HEK293T (cell line): ENCODE measurements at regions not wholly inside any gene's neighbourhood (a gene's known extent, or its start where the extent isn't known, plus 50 kb on each side); places are given as distances from the start of the nearest gene placed in this dataset.

Experiments used
- CTCF ChIA-PET: fragments of 350-600 bp; formaldehyde crosslinking; extraction: SDS; loops from one replicate; lab custom pipeline; 2021; ENCODE audit warnings: antibody characterized with exemption, inconsistent platforms; lab: Yijun Ruan, JAX
- POLR2A ChIA-PET: fragments of 350-600 bp; formaldehyde crosslinking; extraction: SDS; loops from one replicate; lab custom pipeline; 2020; ENCODE audit warnings: antibody characterized with exemption, inconsistent platforms; lab: Yijun Ruan, JAX
- DNase-seq: peaks from one replicate; pipeline ENCODE4 v3.0.0; 2012; ENCODE audit warnings: mixed read lengths; ENCODE audit errors: extremely low spot score
- ARNT ChIP-seq: fragments of 450-650 bp; IDR thresholded peaks from 2 replicates; pipeline ENCODE4 v1.6.1; 2017; ENCODE audit warnings: mild to moderate bottlenecking
- BHLHE40 ChIP-seq: fragments of 450-650 bp; IDR thresholded peaks from 2 replicates; pipeline ENCODE4 v1.6.1; 2016; ENCODE audit warnings: mild to moderate bottlenecking, moderate library complexity, borderline replicate concordance
- CTBP1 ChIP-seq: fragments of 450-650 bp; IDR thresholded peaks from 2 replicates; pipeline ENCODE4 v1.6.1; 2016; ENCODE audit warnings: borderline replicate concordance
- ELF4 ChIP-seq: fragments of 450-650 bp; IDR thresholded peaks from 2 replicates; pipeline ENCODE4 v1.6.1; 2017; ENCODE audit warnings: antibody characterized with exemption
- FOXA1 ChIP-seq: fragments of 450-650 bp; IDR thresholded peaks from 2 replicates; pipeline ENCODE4 v1.6.1; 2016; ENCODE audit warnings: mild to moderate bottlenecking
- FOXK2 ChIP-seq: fragments of 450-650 bp; IDR thresholded peaks from 2 replicates; pipeline ENCODE4 v1.6.1; 2016; ENCODE audit warnings: mild to moderate bottlenecking
- FOXM1 ChIP-seq: fragments of 450-650 bp; IDR thresholded peaks from 2 replicates; pipeline ENCODE4 v1.6.1; 2017; ENCODE audit warnings: mild to moderate bottlenecking, borderline replicate concordance
- HDGF ChIP-seq: fragments of 450-650 bp; IDR thresholded peaks from 2 replicates; pipeline ENCODE4 v1.6.1; 2017; ENCODE audit warnings: antibody characterized with exemption, borderline replicate concordance
- L3MBTL2 ChIP-seq: fragments of 450-650 bp; conservative IDR thresholded peaks from 2 replicates; pipeline ENCODE4 v1.6.1; 2016; ENCODE audit warnings: mild to moderate bottlenecking
- LEF1 ChIP-seq: fragments of 450-650 bp; IDR thresholded peaks from 2 replicates; pipeline ENCODE4 v1.6.1; 2017; ENCODE audit warnings: mild to moderate bottlenecking, borderline replicate concordance
- NFRKB ChIP-seq: fragments of 450-650 bp; IDR thresholded peaks from 2 replicates; pipeline ENCODE4 v1.6.1; 2016; ENCODE audit warnings: mild to moderate bottlenecking, moderate library complexity
- PKNOX1 ChIP-seq: fragments of 450-650 bp; IDR thresholded peaks from 2 replicates; pipeline ENCODE4 v1.6.1; 2016
- SP1 ChIP-seq: fragments of 450-650 bp; IDR thresholded peaks from 2 replicates; pipeline ENCODE4 v1.6.1; 2017
- SUZ12 ChIP-seq: fragments of 450-650 bp; IDR thresholded peaks from 2 replicates; pipeline ENCODE4 v1.6.1; 2016; ENCODE audit warnings: mild to moderate bottlenecking
- TARDBP ChIP-seq: fragments of 450-650 bp; IDR thresholded peaks from 2 replicates; pipeline ENCODE4 v1.6.1; 2016
- ZNF384 ChIP-seq: fragments of 450-650 bp; IDR thresholded peaks from 2 replicates; pipeline ENCODE4 v1.6.1; 2016

- TF ChIP-seq FOXM1: no peak
- no peak for TF ChIP-seq ZNF384
- no peak for TF ChIP-seq CTBP1
- TF ChIP-seq BHLHE40: no peak
- no peak for TF ChIP-seq TARDBP
- no peak for TF ChIP-seq SUZ12
- TF ChIP-seq PKNOX1: no peak
- TF ChIP-seq FOXK2: no peak
- TF ChIP-seq NFRKB: no peak
- TF ChIP-seq HDGF: no peak
- no peak for TF ChIP-seq SP1
- TF ChIP-seq L3MBTL2: no peak
- no peak for TF ChIP-seq FOXA1
- no peak for TF ChIP-seq ARNT
- no peak for TF ChIP-seq LEF1
- POLR2A ChIA-PET: no interaction called here
Measured at GRCh38 chr5:158414780-158415179, 555.8 kb upstream of the CLINT1 start.

GRCh38 chr5:158414333-158414762 lies 555.4 kb upstream of the CLINT1 start:
- ChIA-PET POLR2A (no interaction called here), CTCF (no interaction called here)
- DNase-seq: no peak
- TF ChIP-seq FOXM1: no peak
- no peak for TF ChIP-seq PKNOX1
- no peak for TF ChIP-seq LEF1
- no peak for TF ChIP-seq SP1
- no peak for TF ChIP-seq BHLHE40
- TF ChIP-seq L3MBTL2: no peak
- TF ChIP-seq ARNT: no peak

More at GRCh38 chr5:158414780-158415179, 555.8 kb upstream of the CLINT1 start:
- CTCF ChIA-PET: no interaction called here
- DNase-seq: no peak

- DNase-seq: no peak
- TF ChIP-seq CTBP1 (no peak), HDGF (no peak), ZNF384 (no peak), L3MBTL2 (no peak), TARDBP (no peak), FOXK2 (no peak), SUZ12 (no peak), SP1 (no peak)
- POLR2A ChIA-PET: no interaction called here
- CTCF ChIA-PET: no interaction called here
Measured at GRCh38 chr5:158413122-158413680, 554.3 kb upstream of the CLINT1 start.

GRCh38 chr5:158410976-158411375 lies 552.0 kb upstream of the CLINT1 start:
- ChIA-PET POLR2A (interaction anchor here (0.7 kb wide), 1 partner anchor 410 kb away, joined by 5 read pairs; no protein-coding TSS in a partner anchor), CTCF (no interaction called here)
- no peak for TF ChIP-seq LEF1
- TF ChIP-seq ARNT: no peak
- TF ChIP-seq CTBP1: no peak
- TF ChIP-seq TARDBP: no peak
- TF ChIP-seq HDGF: no peak
- TF ChIP-seq FOXK2: no peak
- TF ChIP-seq ZNF384: no peak
- TF ChIP-seq SUZ12: no peak
- no peak for TF ChIP-seq NFRKB
- no peak for TF ChIP-seq FOXM1
- no peak for TF ChIP-seq BHLHE40
- no peak for TF ChIP-seq FOXA1
- no peak for TF ChIP-seq SP1
- no peak for TF ChIP-seq ELF4
- no peak for TF ChIP-seq PKNOX1
- TF ChIP-seq L3MBTL2: no peak
- DNase-seq: no peak

- TF ChIP-seq LEF1: no peak
- TF ChIP-seq SP1: no peak
- TF ChIP-seq HDGF: no peak
- TF ChIP-seq NFRKB: no peak
- no peak for TF ChIP-seq PKNOX1
- no peak for TF ChIP-seq TARDBP
- no peak for TF ChIP-seq BHLHE40
- no peak for TF ChIP-seq FOXM1
- TF ChIP-seq L3MBTL2: no peak
- ChIA-PET POLR2A (no interaction called here), CTCF (no interaction called here)
- no peak for DNase-seq
Measured at GRCh38 chr5:158409507-158409906, 550.6 kb upstream of the CLINT1 start.

- DNase-seq: no peak
- CTCF ChIA-PET: no interaction called here
- POLR2A ChIA-PET: no interaction called here
- TF ChIP-seq HDGF: no peak
- no peak for TF ChIP-seq ARNT
- TF ChIP-seq FOXM1: no peak
- no peak for TF ChIP-seq PKNOX1
- TF ChIP-seq ZNF384: no peak
- no peak for TF ChIP-seq LEF1
- TF ChIP-seq SP1: no peak
- TF ChIP-seq CTBP1: no peak
- TF ChIP-seq SUZ12: no peak
- no peak for TF ChIP-seq BHLHE40
- no peak for TF ChIP-seq L3MBTL2
- no peak for TF ChIP-seq TARDBP
- no peak for TF ChIP-seq FOXK2
Measured at GRCh38 chr5:158407824-158408195, 548.9 kb upstream of the CLINT1 start.
